H9 (cell line): ENCODE measurements at regions not wholly inside any gene's neighbourhood (a gene's known extent, or its start where the extent isn't known, plus 50 kb on each side); places are given as distances from the start of the nearest gene placed in this dataset.

Experiments
- DNase-seq: peaks from one replicate; pipeline ENCODE4 v3.0.0-alpha.2; 2017
- H2AFZ ChIP-seq: one replicate; pipeline ENCODE4 v1.6.1; 2013; ENCODE audit warnings: mild to moderate bottlenecking, low read length, control low read depth, moderate library complexity
- H2AK5ac ChIP-seq: 2 replicates; pipeline ENCODE4 v1.6.1; 2013; ENCODE audit warnings: low read length, control low read depth, mixed read lengths; ENCODE audit not compliant: insufficient read length
- H2BK120ac ChIP-seq: one replicate; pipeline ENCODE4 v1.6.1; 2013; ENCODE audit warnings: low read depth, mild to moderate bottlenecking, low read length, control low read depth, inconsistent platforms; ENCODE audit not compliant: poor library complexity, severe bottlenecking
- H2BK12ac ChIP-seq: 2 replicates; pipeline ENCODE4 v1.6.1; 2013; ENCODE audit warnings: low read length, control low read depth, mixed read lengths, low read depth; ENCODE audit not compliant: insufficient read length
- H2BK15ac ChIP-seq: 2 replicates; pipeline ENCODE4 v1.6.1; 2013; ENCODE audit warnings: low read depth, low read length, control low read depth
- H2BK20ac ChIP-seq: one replicate; pipeline ENCODE4 v1.6.1; 2013; ENCODE audit warnings: low read depth, mild to moderate bottlenecking, low read length, control low read depth, inconsistent platforms; ENCODE audit not compliant: poor library complexity, severe bottlenecking
- H2BK5ac ChIP-seq: 2 replicates; pipeline ENCODE4 v1.6.1; 2013; ENCODE audit warnings: low read length, control low read depth, mixed read lengths; ENCODE audit not compliant: insufficient read length
- H3K14ac ChIP-seq: 2 replicates; pipeline ENCODE4 v1.6.1; 2013; ENCODE audit warnings: low read length, control low read depth; ENCODE audit not compliant: insufficient read depth
- H3K18ac ChIP-seq: 2 replicates; pipeline ENCODE4 v1.6.1; 2013; ENCODE audit warnings: low read depth, mild to moderate bottlenecking, mixed read lengths, low read length, control low read depth; ENCODE audit not compliant: insufficient read length
- H3K23ac ChIP-seq: 2 replicates; pipeline ENCODE4 v1.6.1; 2013; ENCODE audit warnings: low read length, control low read depth, mixed read lengths, low read depth; ENCODE audit not compliant: insufficient read length
- H3K23me2 ChIP-seq: 2 replicates; pipeline ENCODE4 v1.6.1; 2013; ENCODE audit warnings: low read depth, mild to moderate bottlenecking, mixed read lengths, low read length, control low read depth; ENCODE audit not compliant: insufficient read length, poor library complexity, severe bottlenecking
- H3K27ac ChIP-seq: 2 replicates; pipeline ENCODE4 v1.5.1; 2013; ENCODE audit warnings: low read length, control low read depth, mixed read lengths, low read depth; ENCODE audit not compliant: insufficient read length
- H3K27me3 ChIP-seq: 2 replicates; pipeline ENCODE4 v1.6.1; 2013; ENCODE audit warnings: low read length, control low read depth, inconsistent platforms; ENCODE audit not compliant: insufficient read depth
- H3K4ac ChIP-seq: 2 replicates; pipeline ENCODE4 v1.6.1; 2013; ENCODE audit warnings: low read depth, mild to moderate bottlenecking, control low read depth, inconsistent platforms, low read length, moderate library complexity
- H3K4me1 ChIP-seq: 2 replicates; pipeline ENCODE4 v1.6.1; 2013; ENCODE audit warnings: low read length, control low read depth, inconsistent platforms; ENCODE audit not compliant: insufficient read depth
- H3K4me2 ChIP-seq: 2 replicates; pipeline ENCODE4 v1.6.1; 2013; ENCODE audit warnings: low read length, control low read depth, mixed read lengths; ENCODE audit not compliant: insufficient read length, insufficient read depth
- H3K56ac ChIP-seq: 2 replicates; pipeline ENCODE4 v1.6.1; 2013; ENCODE audit warnings: low read depth, mild to moderate bottlenecking, mixed read lengths, low read length, control low read depth; ENCODE audit not compliant: insufficient read length
- H3K79me1 ChIP-seq: 2 replicates; pipeline ENCODE4 v1.6.1; 2013; ENCODE audit warnings: low read depth, mild to moderate bottlenecking, moderate library complexity, low read length, control low read depth, inconsistent platforms; ENCODE audit not compliant: insufficient read depth, poor library complexity, severe bottlenecking
- H3K79me2 ChIP-seq: 2 replicates; pipeline ENCODE4 v1.6.1; 2013; ENCODE audit warnings: low read length, control low read depth, inconsistent platforms; ENCODE audit not compliant: insufficient read depth
- H3K9ac ChIP-seq: 2 replicates; pipeline ENCODE4 v1.6.1; 2013; ENCODE audit warnings: low read length, control low read depth, mixed read lengths; ENCODE audit not compliant: insufficient read length; ENCODE audit errors: extremely low read depth
- H3K9me3 ChIP-seq: one replicate; pipeline ENCODE4 v1.6.1; 2013; ENCODE audit warnings: low read depth, low read length, inconsistent platforms; ENCODE audit not compliant: control insufficient read depth
- H3T11ph ChIP-seq: one replicate; pipeline ENCODE4 v1.6.1; 2013; ENCODE audit warnings: mild to moderate bottlenecking, low read length, control low read depth, inconsistent platforms
- H4K20me1 ChIP-seq: one replicate; pipeline ENCODE4 v1.6.1; 2013; ENCODE audit not compliant: control insufficient read depth, insufficient read length, insufficient read depth
- H4K5ac ChIP-seq: 2 replicates; pipeline ENCODE4 v1.6.1; 2013; ENCODE audit warnings: low read depth, mild to moderate bottlenecking, mixed read lengths, low read length, control low read depth; ENCODE audit not compliant: insufficient read length
- H4K8ac ChIP-seq: replicated peaks from 2 replicates; pipeline ENCODE4 v1.6.1; 2013; ENCODE audit warnings: low read length, control low read depth, mixed read lengths, low read depth; ENCODE audit not compliant: insufficient read length
- H4K91ac ChIP-seq: 2 replicates; pipeline ENCODE4 v1.6.1; 2013; ENCODE audit warnings: low read depth, mild to moderate bottlenecking, moderate library complexity, mixed read lengths, low read length, control low read depth; ENCODE audit not compliant: insufficient read length
- H3K27ac Mint-ChIP-seq, 3 experiments: 2 replicates in 2 of 3; 3 replicates in 1 of 3; pipeline ENCODE4 v1.8.0; 2020 to 2021; ENCODE audit warnings: mixed read lengths in 3 of 3, mild to moderate bottlenecking in 1 of 3, moderate library complexity in 1 of 3
- H3K27me3 Mint-ChIP-seq: 2 replicates; pipeline ENCODE4 v1.8.0; 2021; ENCODE audit warnings: low read depth, mild to moderate bottlenecking, moderate library complexity, mixed read lengths
- H3K36me3 Mint-ChIP-seq, 3 experiments: 2 replicates in 2 of 3; 3 replicates in 1 of 3; pipeline ENCODE4 v1.8.0; 2020 to 2021; ENCODE audit warnings: low read depth in 3 of 3, mixed read lengths in 3 of 3; ENCODE audit not compliant: insufficient read depth in 1 of 3
- H3K4me1 Mint-ChIP-seq, 2 experiments: 2 replicates each; pipeline ENCODE4 v1.8.0; 2020; ENCODE audit warnings: mixed read lengths in 2 of 2
- H3K4me3 Mint-ChIP-seq, 2 experiments: 2 replicates in 1 of 2; 3 replicates in 1 of 2; pipeline ENCODE4 v1.8.0; 2020 to 2021; ENCODE audit warnings: mild to moderate bottlenecking in 2 of 2, mixed read lengths in 2 of 2, moderate library complexity in 1 of 2
- H3K9me3 Mint-ChIP-seq, 2 experiments: 2 replicates in 1 of 2; 3 replicates in 1 of 2; pipeline ENCODE4 v1.8.0; 2020; ENCODE audit warnings: mild to moderate bottlenecking in 2 of 2, mixed read lengths in 2 of 2, moderate library complexity in 1 of 2
- WGBS: extraction: QIAGEN DNeasy Blood & Tissue Kit; methylation state at CpG from one replicate; pipeline ENCODE4 v1.1.7; 2013; ENCODE audit warnings: missing lambda C conversion rate, low lambda C conversion rate, mixed read lengths; ENCODE audit not compliant: insufficient read length; ENCODE audit errors: extremely low coverage; 5-methylcytosine and 5-hydroxymethylcytosine counted together
- TF ChIP-seq, protein P1 (sequence below): fragments of 200-600 bp; sonication (generic); conservative IDR thresholded peaks from 3 replicates; pipeline ENCODE4 v1.8.0; 2021; ENCODE audit warnings: antibody characterized with exemption, mild to moderate bottlenecking

DNA sequence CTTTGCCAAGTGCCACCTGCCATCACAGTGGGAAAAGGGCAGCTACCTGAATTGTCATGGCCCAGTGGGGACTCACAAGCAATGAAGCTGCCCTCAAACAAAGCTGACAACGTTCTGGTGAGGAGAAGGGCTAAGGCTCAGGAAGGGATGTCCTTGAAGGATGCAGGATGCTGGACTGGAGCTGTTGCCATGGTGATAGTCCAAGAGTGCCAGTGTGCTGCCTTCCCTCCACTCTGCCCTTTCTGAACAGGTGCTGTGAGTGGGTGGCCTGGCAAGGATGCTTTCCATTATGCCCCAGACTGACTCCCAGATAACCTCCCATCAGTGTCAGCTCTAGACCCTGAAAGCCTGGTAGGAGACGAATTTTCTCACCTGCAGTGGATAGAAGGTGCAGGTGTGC lies 137.8 kb upstream of the GYPC start:
- Mint-ChIP-seq H3K9me3 (peaks cover 0 to 5% of the 10 kb centered on the region in 2 experiments; a peak in 2 of 5 replicates), H3K27ac (no peak overlapping the region)

More for the DNA sequence above, 137.8 kb upstream of the GYPC start:
- Histone ChIP-seq H2BK15ac (no peak overlapping the region), H4K8ac (no peak overlapping the region), H3K4ac (no peak overlapping the region), H2AFZ (no peak overlapping the region), H4K5ac (no peak overlapping the region), H3K27me3 (no peaks in the 10 kb centered on the region), H3K27ac (no peak overlapping the region), H4K91ac (no peak overlapping the region), H3K23me2 (no peaks in the 10 kb centered on the region), H2AK5ac (no peak overlapping the region), H3K9ac (no peak overlapping the region), H2BK12ac (no peak overlapping the region), H3T11ph (no peak overlapping the region), H3K4me1 (no peaks in the 10 kb centered on the region), H2BK5ac (no peak overlapping the region), H3K14ac (no peak overlapping the region; the same call in 1 of the 2 replicates), H3K23ac (no peak overlapping the region), H3K18ac (no peak overlapping the region), H3K79me2 (no peaks in the 10 kb centered on the region), H4K20me1 (no peaks in the 10 kb centered on the region), H2BK120ac (no peak overlapping the region), H3K79me1 (no peaks in the 10 kb centered on the region), H2BK20ac (no peak overlapping the region), H3K4me2 (no peak overlapping the region), H3K56ac (no peak overlapping the region), H3K9me3 (no peaks in the 10 kb centered on the region)
- Mint-ChIP-seq H3K27me3 (peaks cover 4% of the 10 kb centered on the region), H3K4me1 (no peaks in the 10 kb centered on the region), H3K36me3 (peaks cover 0 to 8% (median 0%) of the 10 kb centered on the region in 3 experiments; a peak in 3 of 7 replicates), H3K4me3 (no peak overlapping the region)
- DNase-seq: no peak
- TF ChIP-seq, protein P1, sequence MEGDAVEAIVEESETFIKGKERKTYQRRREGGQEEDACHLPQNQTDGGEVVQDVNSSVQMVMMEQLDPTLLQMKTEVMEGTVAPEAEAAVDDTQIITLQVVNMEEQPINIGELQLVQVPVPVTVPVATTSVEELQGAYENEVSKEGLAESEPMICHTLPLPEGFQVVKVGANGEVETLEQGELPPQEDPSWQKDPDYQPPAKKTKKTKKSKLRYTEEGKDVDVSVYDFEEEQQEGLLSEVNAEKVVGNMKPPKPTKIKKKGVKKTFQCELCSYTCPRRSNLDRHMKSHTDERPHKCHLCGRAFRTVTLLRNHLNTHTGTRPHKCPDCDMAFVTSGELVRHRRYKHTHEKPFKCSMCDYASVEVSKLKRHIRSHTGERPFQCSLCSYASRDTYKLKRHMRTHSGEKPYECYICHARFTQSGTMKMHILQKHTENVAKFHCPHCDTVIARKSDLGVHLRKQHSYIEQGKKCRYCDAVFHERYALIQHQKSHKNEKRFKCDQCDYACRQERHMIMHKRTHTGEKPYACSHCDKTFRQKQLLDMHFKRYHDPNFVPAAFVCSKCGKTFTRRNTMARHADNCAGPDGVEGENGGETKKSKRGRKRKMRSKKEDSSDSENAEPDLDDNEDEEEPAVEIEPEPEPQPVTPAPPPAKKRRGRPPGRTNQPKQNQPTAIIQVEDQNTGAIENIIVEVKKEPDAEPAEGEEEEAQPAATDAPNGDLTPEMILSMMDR: no peak
- no CpG with 5 or more reads among the region's 2 CpGs for WGBS
